GM21447 (cell line): ENCODE measurements at regions not wholly inside any gene's neighbourhood (a gene's known extent, or its start where the extent isn't known, plus 50 kb on each side); places are given as distances from the start of the nearest gene placed in this dataset.

ENCODE experiments used
- ATAC-seq: cut with Tn5 transposase; IDR thresholded peaks from one replicate; pipeline ENCODE4 v1.9.1; 2021; ENCODE audit not compliant: unreplicated experiment

GRCh38 chr2:195319548-195320412, 337.2 kb upstream of the SLC39A10 start:
- ATAC-seq: no peak

GRCh38 chr2:195319112-195319460, 337.9 kb upstream of the SLC39A10 start:
- ATAC-seq: no peak

GRCh38 chr2:195318440-195319111, 338.4 kb upstream of the SLC39A10 start:
- no peak for ATAC-seq

GRCh38 chr2:195317550-195317949, 339.5 kb upstream of the SLC39A10 start:
- no peak for ATAC-seq

- no peak for ATAC-seq
These were observed 340.5 kb upstream of the SLC39A10 start for GRCh38 chr2:195316486-195316885.

GRCh38 chr2:195313962-195314361, 343.1 kb upstream of the SLC39A10 start:
- ATAC-seq: peak; percentile 62

GRCh38 chr2:195312662-195313061, 344.4 kb upstream of the SLC39A10 start:
- ATAC-seq: no peak

GRCh38 chr2:195308163-195308562, 348.9 kb upstream of the SLC39A10 start:
- no peak for ATAC-seq

- no peak for ATAC-seq
These were observed 349.3 kb upstream of the SLC39A10 start for GRCh38 chr2:195307751-195308150.

GRCh38 chr2:195304310-195304709, 352.7 kb upstream of the SLC39A10 start:
- no peak for ATAC-seq

GRCh38 chr2:195300631-195301030, 356.4 kb upstream of the SLC39A10 start:
- no peak for ATAC-seq

GRCh38 chr2:195299600-195299999, 357.4 kb upstream of the SLC39A10 start:
- ATAC-seq: no peak

- no peak for ATAC-seq
These were observed 360.5 kb upstream of the SLC39A10 start for GRCh38 chr2:195296490-195296889.

GRCh38 chr2:195289081-195289480, 367.9 kb upstream of the SLC39A10 start:
- no peak for ATAC-seq

GRCh38 chr2:195279840-195280427, 377.1 kb upstream of the SLC39A10 start:
- ATAC-seq: no peak

- ATAC-seq: no peak
These were observed 386.5 kb upstream of the SLC39A10 start for GRCh38 chr2:195270466-195271039.

- ATAC-seq: no peak
These were observed 387.8 kb upstream of the SLC39A10 start for GRCh38 chr2:195269220-195269619.

GRCh38 chr2:195257979-195258378, 399.0 kb upstream of the SLC39A10 start:
- no peak for ATAC-seq

- ATAC-seq: no peak
These were observed 405.0 kb upstream of the SLC39A10 start for GRCh38 chr2:195252018-195252417.

GRCh38 chr2:195251214-195251613, 405.8 kb upstream of the SLC39A10 start:
- ATAC-seq: no peak

GRCh38 chr2:195238826-195239225, 418.2 kb upstream of the SLC39A10 start:
- ATAC-seq: no peak

GRCh38 chr2:195238379-195238778, 418.6 kb upstream of the SLC39A10 start:
- ATAC-seq: no peak
